HG02642 (cell line): ENCODE measurements at regions not wholly inside any gene's neighbourhood (a gene's known extent, or its start where the extent isn't known, plus 50 kb on each side); places are given as distances from the start of the nearest gene placed in this dataset.
"Not testable (repeated sequence)": the region's sequence is repeated elsewhere in the genome, so short reads cannot be mapped to it uniquely, and the experiment has no call there.

ENCODE experiments used
- ATAC-seq: cut with Tn5 transposase; IDR thresholded peaks from one replicate; pipeline ENCODE4 v1.9.1; 2021; ENCODE audit warnings: mild to moderate bottlenecking; ENCODE audit not compliant: unreplicated experiment, poor library complexity

DNA sequence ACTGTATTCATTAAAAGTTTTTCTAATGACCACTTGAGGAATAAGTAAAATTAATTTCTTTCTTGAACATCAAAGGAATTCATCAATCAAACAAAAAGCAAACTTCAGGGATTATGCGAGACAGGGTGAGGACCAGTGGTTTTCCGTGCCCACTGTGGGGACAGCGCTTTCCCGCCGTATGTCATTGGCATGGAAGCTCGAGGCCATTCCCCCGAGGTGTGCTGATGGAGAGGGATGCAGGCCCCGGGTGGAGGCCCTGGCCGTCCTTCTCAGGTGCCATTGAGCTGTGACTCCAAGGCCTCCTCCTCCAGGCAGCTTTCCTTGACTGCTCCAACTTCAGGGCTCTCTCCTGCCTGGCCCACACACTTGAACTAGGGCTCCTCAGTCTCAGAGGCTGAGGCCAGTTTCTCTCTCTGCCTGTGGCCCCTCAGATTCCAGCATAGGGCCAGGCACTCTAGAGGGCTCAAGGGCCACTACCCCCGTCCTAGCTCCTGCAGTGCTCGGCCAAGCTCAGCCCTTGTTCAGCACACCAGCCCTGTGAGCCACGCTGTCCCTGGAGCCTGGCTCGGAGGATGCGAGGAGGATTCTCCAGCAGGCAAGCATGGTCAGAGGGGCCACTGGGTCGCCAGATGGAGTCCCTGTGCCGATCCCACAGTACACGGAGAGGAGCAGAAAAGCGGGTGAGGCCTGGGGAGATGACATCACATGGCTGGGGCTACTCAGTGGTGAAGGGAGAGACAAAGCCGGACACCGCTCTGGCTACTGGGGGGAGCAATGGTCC, 248.0 kb upstream of the SGCG start:
- ATAC-seq = not testable (repeated sequence)

DNA sequence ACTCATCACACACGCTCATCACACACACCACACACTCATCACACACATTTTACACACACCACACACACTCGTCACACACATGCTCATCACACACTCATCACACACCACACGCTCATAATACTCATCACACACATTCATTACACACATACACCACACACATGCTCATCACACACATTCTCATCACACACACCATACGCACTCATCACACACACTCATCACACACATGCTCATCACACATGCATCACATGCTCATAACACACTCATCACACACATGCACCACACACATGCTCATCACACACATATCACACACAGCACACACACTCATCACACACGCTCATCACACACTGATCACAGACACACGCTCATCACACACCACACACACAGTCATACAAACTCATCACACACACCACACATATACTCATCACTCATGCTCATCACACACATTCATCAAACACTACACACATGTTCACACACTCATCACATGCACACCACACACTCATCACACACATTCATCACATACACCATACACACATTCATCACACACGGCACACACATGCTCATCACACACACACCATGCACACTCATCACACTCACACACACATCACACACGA, 247.1 kb upstream of the SGCG start:
- ATAC-seq = no peak

DNA sequence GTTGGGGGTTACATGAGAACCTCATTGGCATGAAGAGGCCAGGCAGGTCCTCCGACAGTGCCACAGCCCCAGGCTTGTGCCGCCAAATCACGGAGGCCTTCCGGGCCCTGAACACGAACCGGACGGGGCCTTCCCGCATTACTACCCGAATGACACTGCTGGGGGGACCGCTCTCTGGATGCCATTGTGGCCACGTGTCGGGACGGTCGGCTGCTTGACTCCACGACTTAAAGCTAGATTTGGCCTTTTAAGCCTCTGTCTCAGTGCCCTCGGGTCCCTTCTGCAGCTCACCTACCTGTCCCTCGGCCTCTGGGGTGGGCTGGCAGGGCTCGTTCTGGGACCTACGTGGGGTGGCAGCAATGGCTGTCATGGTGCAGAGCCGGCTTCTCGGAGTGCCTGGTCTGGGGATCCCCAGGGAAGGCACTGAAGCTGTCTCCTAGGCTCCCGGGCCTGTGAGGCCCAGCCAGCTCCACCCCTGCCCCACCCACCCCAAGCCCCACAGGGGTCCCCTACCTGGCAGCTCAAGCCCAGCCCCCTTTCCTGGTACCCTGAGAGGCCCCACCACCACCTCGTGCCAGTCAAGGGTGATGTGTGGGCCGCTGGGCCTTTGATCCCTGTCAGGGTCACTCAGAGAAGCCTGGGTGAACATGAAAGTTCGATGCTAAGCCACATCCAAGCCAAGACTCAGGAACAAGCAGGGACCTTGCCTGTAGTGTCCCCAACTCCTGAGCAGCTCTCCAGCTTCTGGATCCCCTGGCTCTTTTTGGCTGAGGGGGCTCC, 245.8 kb upstream of the SGCG start:
- ATAC-seq = no peak

DNA sequence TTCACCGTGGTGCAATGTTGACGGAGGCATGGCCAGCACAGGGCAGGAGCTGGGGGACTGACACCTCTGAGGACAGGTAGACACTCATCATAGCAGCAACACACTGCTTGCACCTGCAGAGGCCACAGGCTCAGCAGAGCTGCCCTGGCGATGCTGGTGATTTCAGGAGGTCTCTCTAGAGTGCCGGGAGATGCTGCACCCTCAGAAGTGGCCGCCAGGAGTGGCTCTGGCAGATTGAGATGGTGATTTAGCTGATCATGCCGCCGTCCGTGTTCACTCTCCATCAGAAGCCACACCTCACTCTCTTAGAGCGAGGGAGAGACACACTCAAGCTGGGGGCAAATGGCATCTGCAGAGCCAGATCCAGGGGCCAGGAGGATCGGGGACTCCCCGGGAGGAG, 244.6 kb upstream of the SGCG start:
- no peak for ATAC-seq

DNA sequence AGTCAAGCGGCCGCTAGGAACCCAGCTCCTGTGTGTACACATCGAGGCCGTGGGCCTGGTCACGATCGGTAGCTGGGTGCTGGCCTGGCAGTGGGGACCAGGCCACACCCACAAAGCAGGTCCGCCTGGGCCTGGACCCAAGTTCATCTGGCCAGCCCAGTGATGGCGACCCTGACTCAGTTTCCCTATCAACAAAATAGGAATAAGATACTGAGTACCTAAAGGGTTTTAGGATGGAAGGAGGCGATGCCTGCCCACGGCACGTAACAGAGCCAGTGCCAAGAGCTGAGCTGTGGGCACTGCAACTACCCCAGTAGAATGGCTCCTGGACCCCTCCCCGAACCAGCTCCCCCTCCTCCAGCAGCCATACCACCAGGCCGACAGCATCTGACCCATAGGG, 243.5 kb upstream of the SGCG start:
- ATAC-seq = no peak

DNA sequence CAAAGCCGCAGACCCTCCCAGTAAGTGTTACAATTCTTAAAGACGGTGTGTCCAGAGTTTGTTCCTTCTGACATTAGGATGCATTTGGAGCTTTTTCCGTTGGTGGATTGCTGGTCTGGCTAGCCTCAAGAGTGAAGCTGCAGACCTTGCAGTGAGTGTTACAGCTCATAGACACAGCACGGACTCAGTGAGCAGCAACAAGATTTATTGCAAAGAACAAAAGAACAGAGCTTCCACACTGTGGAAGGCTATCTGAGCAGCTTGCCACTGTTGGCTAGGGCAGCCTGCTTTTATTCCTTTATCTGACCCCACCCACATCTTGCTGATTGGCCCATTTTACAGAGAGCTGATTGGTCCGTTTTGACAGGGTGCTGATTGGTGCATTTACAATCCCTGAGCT, 242.8 kb upstream of the SGCG start:
- ATAC-seq = no peak

DNA sequence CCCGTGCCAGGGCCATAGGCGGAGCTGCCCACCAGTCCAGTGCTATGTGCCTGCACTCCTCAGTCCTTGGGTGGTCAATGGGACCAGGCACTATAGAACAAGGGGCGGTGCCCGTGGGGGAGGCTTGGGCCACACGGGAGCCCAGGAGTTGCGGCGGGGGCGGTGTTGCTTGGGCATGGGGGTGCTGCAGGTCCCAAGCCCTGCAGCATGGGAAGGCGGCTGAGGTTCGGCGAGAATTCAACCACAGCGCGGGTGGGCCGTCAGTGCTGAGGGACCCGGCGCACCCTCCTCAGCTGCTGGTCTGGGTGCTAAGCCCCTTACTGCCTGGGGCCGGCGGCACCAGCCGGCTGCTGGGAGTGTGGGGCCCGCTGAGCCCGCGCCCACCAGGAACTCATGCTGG, 242.2 kb upstream of the SGCG start:
- ATAC-seq = no peak

DNA sequence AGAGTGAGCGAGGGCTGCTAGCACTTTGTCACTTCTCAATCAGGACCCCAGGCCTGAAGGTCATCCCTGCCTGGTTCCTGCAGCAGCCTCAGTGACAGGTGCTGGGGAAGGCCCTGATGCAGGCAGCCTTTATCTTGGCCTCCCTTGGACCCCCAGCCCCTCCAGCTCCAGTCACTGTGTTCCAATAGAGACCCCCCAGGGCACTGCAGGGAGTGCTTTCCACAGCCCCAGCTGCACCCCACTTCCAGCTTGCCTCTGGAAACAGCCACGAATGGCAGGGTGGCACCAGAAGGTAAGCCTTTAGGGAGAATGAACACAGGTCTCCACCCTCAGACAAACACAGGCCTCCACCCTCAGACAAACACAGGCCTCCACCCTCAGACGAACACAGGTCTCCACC, 241.6 kb upstream of the SGCG start:
- ATAC-seq = no peak

DNA sequence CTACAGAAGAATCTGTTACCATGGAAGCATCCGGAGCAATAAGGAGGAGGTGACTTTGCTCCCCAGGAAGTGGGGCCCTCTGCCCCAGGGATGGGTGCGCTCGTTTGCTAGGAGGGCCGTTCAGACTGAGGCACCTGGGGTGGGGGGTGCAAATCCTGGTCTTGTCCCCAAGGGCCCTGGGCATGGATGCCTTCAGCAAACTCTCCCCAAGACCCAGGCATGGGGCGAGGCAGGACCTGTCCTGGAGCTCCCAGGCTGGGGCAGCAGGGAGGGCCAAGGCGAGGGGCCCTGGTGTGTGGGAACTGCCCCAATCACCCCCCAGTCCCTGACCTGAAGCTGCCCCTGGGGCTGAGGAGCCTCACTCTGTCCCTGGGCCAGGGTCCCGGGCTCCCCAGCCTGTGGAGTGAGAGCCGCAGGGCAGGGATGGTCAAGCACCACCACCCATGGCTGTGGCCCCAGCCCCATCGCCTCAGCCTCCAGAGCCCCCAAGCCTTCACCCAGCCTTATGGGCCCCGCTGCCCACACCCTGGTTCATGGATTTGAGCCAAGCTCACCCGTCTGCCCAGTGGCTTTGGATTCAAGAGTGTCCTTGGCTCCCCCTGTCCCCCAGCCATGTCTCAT, 240.6 kb upstream of the SGCG start:
- no peak for ATAC-seq

DNA sequence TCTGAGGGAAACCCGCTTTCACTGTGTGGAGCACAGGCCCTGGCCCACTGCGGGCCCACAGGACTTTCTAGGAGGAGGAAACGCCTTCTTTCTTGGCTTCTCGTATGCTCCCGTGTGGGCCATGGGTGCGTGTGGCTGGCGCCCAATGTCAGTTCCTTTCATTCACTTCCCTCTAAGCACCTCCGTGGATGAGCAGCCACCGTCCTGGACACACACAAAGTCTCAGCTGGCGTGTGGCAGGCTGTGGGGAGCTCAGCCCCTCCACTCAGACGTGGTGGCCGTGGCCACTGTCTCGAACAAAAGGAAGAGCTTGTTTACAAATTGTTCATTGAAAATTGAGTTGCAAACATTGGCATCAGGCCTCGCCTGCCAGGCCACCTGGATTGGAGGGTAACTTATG, 240.0 kb upstream of the SGCG start:
- ATAC-seq = no peak

DNA sequence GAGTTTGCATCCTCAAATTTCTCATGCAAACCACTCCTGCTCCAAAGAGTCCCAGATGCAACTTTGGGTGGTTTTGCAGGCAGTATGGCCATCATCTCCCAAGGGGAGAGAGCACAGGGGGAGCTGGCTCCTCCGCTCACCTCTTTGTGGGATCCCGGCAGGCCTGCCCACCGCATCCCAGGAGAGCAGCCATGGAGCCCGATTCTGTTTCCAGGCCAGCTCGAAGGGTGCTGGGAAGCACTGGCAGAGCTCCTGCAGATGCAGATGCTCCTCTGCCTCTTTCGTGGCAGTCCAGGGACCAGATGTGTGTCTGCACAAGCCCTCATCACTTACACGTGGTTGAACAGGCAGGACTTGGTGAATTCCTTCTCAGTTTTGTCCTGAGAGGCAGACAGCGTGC, 239.3 kb upstream of the SGCG start:
- ATAC-seq = not testable (repeated sequence)

DNA sequence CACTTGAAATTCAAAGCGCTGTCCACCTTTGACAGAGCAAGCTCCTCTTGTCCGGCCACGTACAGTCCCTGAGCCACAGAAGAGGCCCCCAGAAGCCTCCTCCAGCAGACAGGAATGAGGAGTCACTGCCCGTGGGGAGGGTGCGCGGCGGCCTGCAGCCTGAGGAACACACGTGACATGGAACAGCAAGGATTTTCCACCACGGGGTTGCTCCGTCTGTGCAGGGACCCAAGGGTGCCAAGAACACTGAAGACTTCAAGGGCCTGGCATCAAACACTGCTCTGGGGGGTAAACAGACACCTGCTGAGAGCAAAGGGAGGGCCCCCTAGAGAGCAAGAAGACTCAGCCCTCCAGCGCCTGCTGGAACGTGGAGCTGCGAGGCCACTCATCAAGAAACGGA, 237.9 kb upstream of the SGCG start:
- ATAC-seq = not testable (repeated sequence)

DNA sequence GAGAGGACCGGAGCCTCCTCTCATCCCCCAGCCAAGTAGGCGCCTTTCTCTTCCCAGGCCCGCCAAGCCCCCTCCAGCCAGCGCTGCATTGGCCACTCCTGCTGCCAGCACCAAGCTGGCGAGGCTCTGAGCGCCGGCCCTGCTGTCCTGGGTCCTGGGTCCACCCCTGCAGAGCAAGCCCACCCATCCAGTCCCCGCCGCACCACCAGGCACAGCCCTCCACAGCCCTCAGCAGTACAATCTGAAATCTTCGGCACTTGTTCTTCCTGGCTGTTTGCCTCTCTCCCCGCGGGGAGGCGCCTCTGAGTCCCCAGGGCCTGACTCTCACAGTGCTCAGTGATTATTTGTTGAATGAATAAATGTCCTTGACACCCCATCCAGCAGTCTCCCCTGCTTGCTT, 236.4 kb upstream of the SGCG start:
- ATAC-seq = no peak

DNA sequence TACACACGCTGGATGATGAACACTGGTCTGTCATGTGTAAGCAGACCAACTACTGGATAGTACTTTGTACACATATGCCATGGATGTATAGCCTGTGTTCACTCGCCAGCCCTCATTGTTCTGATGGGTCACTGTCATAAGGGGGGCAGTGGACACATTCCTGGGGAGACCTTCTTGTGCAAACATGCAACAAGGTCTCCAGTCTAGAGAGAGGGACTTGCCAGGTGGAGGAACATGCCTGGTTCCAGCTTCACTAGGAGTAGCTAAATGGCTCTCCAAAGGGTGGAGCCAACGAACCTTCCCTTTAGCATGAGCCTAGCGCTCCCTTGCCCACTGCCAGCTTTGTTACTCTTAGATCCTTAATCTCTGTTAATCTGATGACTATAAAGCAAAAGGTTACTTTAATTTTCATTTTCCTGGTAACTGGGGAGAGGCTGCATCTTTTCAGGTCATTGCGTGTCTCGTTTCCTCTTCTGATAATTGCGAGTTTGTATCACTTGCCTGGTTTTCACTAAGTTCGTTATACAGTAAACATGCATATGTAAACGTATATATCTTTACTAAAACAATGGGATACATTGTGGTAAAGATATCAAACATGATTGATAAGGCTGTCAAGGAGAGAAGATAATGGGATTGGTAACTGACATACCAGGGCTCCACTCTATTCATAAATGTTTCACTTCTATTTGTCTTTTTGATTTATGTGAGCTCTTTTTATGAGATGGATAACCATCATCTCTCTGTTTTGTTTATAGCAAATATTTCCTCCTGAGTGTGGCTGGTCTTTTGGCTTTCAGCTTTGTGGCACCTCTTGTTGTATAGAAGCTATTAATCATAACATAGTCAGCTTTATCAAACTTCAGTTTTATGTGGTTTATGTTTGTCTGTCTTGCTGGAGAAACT, 235.2 kb upstream of the SGCG start:
- ATAC-seq = no peak

DNA sequence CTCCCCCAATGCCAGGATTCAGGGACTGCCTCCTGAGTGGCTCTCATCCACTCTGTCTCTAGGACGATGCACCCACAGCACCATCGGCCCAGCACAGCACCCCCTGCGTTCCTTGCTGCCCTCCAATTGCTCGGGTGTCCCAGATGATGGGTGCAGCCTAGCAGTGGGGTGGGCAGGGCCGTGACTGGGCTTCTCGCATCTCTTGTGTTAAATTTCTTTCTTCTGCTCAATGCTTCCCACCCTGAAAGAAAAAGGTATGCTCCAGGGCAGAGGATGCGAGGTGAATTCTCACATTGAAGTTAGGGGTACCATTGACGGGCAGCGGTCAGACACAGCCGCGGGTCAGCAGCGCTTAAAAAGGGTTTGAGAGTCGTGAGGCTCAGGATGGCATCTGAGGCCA, 232.4 kb upstream of the SGCG start:
- ATAC-seq = no peak

DNA sequence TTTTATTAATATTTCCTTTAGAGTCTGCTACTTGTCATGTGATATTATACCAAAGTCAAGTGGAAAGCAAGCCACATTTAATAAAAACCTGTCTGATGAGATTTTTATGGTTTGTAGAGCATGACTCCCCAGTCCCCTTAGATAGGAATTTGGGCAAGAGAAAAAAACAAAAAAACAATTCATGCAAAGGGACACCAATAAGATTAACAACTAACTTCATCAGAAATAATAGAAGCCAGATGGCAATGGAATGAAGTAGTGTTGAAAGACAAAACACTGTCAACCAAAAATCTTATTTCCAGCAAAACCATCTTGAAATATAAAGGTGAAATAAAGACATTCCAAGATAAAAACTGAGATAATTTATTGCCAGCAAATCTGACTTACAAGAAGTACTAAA, 228.8 kb upstream of the SGCG start:
- not testable (repeated sequence) for ATAC-seq

DNA sequence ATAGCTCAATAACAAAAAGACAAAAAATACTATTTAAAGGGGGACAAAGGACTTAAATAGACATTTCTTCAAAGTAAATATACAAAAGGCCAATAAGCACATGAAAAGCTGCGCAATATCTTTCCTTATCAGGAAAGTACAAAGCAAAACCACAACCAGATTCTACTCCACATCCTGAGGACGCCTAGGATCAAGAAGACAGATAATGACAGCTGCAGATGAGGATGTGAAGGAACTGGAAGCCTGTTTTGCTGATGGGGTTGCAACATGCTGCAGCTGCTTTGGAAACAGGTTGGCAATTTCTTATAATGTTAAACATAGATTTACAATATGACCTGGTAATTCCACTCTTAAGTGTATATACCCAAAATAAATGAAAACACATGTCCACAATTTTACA, 225.6 kb upstream of the SGCG start:
- not testable (repeated sequence) for ATAC-seq

DNA sequence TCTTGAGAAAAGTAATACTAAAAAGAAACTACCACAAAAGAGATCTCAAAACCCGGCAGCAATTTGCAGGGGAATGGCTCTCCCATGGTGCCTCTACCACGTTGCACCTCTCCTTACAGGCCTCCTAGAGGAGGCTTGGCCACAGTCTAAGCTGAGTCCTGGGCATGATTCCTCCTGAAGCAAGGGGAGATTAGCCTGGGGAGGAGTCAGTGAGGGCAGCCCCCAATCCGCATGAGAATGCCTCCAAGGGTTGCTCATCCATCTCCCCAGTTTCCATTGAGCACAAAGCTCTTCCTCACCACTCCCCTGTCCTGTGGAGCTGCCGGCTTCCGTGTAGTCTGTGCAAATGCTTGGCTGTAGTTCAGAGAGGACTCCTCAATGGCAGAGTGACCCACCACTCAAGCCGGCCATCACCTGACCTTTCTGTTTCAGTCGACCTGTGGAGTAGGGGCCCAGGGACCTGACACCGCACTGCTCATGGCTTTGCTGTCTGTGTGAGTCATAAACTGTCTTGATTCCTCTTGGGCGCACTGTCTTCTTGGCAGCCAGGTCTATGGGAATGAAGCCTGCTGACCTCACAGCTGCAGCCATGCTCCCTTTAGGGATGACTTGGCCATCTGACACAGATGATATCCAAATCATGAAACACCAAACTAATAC, 224.2 kb upstream of the SGCG start:
- not testable (repeated sequence) for ATAC-seq

DNA sequence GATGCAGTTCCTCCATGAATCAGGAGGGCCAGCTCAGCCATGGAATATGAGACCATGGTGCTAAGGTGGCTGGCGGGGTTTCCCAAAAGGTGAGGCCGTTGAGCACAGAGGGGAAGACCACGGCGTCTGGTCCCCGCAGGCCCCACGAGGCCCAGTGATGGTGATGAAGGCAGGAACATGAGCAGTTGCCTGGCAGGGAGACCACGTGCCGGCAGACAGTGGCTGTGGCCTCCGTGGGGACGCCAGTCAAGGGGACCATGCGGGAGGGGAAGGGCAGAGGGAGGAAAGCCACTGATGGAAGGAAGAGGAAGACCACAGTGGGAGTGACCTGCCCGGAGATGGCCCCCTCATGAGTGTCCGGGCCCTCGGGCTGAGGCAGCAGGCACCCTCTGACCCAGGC, 220.9 kb upstream of the SGCG start:
- ATAC-seq = not testable (repeated sequence)
